GM18867 (cell line): ENCODE measurements at regions not wholly inside any gene's neighbourhood (a gene's known extent, or its start where the extent isn't known, plus 50 kb on each side); places are given as distances from the start of the nearest gene placed in this dataset.
"Not testable (repeated sequence)": the region's sequence is repeated elsewhere in the genome, so short reads cannot be mapped to it uniquely, and the experiment has no call there.

Source experiments
- ATAC-seq: cut with Tn5 transposase; IDR thresholded peaks from one replicate; pipeline ENCODE4 v1.9.1; 2021; ENCODE audit warnings: mild to moderate bottlenecking, moderate library complexity; ENCODE audit not compliant: unreplicated experiment

DNA sequence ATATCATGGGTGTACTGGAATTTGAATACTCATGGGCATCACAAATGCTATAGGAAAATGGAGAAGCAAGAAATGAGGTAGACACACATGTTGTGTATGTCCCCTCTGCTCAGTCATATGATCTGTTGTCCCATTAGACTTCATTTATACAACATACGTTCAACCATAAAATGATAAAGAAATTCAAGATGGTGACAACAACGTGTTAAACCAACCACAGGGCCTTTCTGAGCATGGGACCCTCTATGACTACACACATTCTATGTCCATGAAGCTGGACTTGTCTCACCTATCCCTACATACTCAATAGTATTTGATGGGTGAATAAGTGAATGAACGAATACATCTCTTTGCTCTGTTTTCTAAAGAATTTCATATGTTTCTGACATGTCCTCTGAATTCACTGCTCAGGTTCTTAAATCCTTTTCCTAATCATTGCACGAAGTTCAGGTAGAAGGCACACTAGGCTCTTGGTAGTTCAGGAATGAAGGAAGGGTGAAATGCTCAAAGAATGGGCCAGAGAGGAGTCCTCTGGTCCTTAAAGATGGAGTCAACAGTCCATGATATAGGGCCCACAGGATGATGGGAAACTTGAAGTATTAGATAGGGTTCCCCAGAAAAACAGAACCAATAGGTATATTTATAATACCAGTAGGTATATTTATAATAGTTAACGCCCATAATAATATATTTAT, 105.7 kb upstream of the PPM1H start:
- ATAC-seq = no peak

DNA sequence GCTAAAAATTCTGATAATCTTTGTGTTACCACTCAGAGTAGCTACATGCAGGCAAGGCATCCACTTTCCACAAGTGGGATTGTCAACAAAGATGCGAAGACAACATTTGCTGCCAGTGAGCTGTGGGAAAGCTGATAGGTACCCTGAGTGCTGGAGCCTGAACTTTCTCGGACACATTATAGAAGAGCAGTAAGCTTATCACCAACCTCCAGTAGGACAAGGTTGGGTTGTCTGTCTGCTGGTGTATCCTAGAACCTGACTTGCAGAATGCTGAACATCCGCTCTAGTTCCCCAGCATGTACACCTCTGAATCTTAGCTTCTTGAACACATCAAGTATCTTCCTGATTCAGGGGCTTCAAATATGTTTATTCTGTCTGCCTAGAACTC, 103.8 kb upstream of the PPM1H start:
- ATAC-seq = no peak

DNA sequence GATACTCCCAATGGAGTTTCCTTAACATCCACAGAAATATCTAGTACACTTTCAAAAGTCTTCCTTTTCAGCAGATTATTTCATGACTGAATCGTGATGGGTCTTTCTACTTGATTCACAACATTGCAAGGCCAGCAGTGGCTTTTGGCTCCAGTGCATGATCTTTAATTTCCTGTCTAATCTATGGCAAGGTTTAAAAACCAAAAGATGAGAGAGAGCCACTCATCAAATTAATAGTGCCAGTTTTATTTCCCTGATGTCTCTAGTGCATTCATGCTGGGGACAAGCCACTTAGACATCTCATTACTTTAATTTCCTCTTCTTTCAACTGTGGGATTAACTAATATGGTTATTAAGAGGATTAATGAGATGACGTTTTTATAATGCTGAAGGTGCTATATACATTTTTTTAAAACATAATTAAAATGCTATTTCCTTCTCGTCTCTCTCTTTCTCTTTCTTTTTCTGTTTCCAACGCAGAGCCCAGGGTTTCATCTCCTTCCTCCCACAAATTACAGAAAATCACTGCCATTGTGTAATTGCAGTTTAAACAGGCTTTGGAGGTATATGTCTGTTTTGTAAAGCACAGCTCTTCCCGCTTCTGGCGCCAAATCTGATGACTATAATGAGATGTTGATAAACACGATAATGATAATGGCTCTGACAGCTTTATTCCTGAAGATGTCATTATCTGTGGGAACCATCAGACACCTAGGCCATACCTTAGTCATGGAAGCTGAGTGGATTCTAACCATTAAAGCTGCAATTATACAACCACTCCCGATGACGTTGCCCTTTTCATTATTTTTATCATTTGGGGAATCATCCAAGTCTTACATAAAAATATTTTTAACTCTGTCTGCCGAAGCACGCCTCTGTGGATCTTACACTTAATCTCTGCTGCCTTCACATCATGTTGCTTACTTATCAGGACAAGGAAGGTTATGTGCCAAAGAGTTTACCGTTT, 103.1 kb upstream of the PPM1H start:
- ATAC-seq = no peak

DNA sequence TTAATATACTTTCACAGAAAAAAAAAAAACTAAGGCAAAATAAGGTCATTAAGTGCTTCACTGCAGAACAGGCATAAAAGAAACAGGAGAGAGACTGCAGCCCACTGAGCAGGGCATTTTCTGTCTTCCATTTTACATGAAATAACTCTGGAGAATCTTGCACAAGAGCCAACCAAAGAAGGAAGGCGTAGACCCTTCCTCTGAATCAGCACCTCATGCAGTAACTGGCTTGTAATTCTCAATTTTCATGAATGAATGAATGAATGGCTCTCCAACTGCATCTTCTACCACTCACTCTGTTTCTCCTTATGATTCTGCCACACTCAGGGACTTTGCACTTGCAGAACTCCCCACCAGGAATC, 102.0 kb upstream of the PPM1H start:
- no peak for ATAC-seq

DNA sequence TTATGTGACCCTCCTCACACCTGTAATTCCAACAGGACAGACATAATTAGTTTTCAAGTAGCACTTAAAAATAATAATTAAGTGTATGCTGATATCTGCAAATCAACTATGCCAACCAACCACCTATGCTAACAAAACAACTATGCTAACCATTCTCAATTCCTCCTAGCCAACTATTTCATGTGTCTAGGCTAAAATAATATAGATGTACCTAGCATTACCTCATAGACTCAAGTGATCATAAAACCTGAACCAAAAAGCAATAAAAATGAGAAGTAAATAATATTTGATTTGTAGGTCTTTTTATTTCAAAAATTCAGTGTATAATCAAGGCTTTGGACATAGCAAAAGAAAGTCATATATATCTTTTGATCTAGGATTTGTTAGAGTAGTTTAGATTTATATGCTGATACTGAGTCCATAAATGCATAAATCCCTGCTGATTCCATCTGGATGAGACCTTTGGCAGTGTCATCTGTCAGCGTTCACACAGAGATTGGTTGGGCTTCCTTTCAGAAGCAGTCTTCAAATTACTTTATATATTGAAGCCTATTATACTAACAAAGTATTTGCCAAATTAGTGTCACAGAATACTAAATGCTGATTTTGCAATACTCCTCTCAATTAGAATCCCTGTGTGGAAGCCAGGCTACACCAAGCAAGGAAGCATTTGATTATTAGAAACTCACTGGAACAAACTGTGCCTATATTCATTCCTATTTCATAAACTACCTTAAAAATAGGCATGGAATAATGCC, 101.4 kb upstream of the PPM1H start:
- ATAC-seq = no peak

DNA sequence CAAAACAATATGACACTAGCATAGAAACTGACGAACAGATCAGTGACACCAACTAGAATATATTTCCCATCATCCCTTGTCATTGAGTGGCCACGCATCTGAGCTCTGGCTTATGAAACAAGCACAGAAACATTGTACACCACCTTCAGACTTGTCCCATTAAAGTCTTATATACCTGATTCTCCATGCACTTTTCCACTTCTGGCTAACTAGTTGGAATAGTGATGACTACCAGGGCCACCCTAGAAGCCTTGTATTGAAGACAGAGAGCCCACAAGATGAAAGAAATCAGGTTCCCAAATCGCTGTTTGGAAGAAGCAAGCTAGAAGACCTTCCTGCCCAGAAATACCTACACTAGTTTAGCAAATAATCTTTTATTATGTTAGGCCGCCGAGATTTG, 99.7 kb upstream of the PPM1H start:
- no peak for ATAC-seq

DNA sequence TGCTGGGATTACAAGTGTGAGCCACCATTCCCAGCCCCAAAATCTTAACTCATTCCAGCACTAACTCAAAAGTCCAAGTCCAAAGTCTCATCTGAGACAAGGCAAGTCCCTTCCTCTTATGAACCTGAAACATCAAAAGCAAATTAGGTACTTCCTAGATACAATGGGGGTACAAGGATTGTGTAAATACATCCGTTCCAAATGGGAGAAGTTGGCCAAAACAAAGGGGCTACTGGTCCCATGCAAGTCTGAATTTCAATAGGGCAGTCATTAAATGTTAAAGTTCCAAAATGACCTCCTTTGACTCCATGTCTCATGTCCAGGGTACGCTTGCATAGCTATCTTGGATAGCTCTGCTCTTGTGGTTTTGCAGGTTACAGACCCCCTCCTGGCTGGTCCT, 94.7 kb upstream of the PPM1H start:
- no peak for ATAC-seq

DNA sequence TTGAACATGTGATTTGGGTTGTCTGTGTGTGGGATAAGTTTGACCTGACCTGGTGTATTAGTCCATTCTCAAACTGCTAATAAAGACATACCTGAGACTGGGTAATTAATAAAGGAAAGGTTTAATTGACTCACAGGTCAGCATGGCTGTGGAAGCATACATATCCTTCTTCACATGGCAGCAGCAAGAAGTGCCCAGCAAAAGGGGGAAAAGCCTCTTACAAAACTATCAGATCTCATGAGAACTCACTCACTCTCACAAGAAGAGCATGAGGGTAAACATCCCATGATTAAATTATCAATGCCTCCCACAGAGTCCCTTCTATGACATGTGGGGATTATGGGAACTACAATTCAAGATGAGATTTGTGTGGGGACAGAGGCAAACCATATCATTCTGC, 94.0 kb upstream of the PPM1H start:
- ATAC-seq = no peak

DNA sequence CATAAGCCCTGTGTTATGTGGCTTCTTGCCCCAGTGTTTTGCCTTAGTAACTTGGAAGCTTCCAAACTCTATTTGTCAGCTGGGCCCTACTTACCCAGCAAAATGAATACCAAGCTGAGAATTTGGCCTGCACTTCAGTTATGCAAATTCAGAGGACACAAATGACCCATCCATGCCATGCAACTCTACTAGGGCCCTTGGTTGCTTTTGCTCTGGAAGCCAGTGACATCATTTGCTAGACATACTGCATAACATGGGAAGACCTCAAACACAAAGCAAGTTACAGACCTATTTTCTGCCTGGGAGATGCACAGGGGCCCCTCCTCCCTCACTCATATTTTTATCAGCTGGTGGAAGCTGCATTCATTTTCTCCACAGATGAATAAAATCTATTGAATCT, 90.2 kb upstream of the PPM1H start:
- no peak for ATAC-seq

DNA sequence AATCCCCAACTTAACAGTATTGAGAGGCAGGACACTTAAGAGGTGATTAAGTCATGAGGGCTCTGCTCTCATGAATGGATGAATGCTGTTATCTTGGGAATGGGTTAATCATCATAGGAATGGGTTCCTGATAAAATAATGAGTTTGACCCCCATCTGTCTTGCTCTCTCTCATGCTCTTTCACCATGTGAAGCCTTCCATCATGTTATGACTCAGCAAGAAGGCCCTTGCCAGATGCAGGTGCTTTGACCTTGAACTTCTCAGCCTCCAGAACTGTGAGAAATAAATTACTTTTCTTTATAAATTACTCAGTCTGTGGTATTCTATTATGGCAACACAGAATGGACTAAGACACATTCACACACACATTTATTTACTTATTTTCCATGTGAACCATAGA, 89.0 kb upstream of the PPM1H start:
- no peak for ATAC-seq

DNA sequence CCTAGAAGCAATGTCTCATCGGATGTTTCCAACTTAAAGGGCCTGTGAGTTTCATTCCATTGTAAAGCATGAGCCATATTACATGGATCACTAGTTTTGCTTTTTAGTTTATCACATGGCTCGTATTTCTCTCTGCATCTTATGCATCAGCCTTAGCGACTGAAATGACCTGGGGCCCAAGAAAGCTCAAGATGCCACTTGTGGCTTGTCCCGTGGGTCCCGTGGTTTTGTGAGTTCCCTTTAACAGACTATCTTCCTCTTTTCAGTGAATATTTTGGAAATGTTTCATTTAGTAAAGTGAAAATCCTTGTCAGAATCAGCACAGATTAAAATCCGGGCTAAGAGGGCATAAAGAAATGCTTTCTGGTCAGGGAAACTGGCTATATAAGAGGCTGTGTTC, 86.2 kb upstream of the PPM1H start:
- no peak for ATAC-seq

DNA sequence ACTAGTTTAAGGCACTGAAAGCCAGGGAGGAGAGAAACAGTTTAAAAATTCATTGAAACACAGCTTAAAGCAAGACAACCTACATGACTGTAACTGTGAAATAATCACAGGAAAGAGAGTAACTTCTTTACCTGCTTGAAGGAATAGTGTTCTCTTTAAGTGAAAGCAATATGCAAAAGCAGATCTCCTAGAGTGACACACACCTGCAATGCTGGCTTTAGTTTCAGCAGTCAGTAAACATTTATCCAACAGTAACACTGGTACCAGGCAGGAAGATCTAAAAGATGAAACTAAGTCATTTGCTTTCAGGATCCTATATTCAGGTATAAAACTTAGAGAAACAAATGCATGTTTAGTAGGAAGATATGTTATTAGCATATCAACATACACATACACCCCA, 85.3 kb upstream of the PPM1H start:
- ATAC-seq = no peak

DNA sequence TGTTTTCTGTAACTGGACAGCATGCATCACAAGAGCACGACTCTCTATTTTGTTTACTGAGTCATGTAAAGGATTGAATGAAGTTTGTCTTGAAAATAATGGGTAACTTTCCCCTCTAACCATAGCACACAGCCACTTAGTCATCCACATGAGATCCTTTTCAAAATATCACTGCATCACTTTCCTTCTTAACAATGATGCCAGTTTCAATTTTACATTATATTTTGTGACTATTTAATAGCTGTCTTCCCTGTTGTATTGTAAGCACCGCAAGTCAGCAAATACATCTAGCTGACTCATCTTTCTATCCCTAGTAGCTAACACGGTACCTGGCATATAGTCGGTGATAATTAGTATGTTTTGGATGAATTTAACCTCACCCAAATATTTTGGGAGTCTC, 83.3 kb upstream of the PPM1H start:
- no peak for ATAC-seq

DNA sequence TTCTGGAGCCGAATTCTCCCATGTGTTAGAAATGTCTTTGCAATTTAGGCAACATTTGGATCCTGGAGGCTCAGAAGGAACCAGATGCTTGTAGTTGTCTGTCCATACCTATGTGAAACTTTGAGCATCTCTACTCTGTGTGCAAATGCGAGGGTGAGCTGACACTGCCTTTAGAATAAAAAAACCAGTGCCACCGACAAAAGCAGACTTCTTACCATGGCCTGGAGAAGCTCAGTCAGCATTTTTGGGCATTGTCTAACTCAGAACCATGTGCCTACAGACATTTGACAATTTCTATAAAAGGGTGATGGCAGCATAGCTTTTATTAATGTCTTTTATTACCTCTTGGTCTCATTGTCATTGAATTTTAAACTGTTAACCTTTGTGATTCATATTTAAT, 78.4 kb upstream of the PPM1H start:
- no peak for ATAC-seq

DNA sequence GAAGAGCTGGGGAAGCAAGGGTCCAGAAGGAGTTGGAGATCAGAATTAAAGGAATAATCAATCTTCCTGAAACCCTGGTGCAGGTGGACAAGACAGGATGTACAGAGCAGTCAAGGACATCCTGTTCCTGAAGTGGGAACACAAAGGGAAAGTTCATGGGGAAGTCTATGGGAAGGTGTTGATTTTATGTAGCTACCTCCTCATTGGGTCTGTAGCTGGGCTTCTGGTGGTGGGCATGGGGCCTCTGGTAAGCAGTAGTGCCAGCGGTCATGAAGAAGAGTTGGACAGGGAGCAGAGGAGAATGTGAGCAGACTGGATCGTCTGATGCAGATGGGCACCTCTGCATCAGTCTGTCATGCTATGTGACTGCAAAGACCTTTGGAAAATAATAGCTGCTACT, 75.7 kb upstream of the PPM1H start:
- ATAC-seq = no peak

DNA sequence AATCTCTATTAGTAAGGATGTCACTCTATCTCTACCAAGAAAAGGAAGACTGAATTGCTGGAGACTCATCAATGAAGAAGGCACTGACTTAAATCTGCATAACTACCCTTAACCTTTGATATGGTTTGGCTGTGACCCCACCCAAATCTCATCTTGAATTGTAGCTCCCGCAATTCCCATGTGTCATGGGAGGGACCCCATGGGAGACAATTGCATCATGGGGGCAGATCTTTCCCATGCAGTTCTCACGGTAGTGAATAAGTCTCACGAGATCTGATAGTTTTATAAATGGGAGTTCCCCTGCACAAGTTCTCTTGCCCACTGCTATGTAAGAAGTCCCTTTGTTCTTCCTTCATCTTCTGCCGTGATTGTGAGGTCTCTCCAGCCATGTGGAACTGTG, 73.4 kb upstream of the PPM1H start:
- ATAC-seq = no peak

DNA sequence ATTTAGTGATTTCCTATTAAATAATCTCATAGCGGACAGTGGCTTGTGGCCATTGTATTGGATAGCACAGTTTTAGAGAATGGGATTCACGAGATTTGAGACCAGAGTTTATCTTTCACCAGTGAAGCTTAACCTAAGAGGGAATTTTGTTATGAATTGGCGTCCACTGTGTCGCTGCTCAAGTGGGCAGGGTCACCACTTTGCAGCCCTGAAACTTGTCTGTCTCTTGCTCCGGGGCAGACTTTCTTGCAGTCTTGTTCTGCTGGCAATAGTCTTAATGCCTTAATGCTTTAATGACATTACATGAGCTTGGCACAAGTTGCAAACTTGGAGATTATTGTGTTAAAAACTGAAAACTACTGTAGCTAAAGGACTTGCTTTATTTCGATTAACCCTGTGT, 72.8 kb upstream of the PPM1H start:
- ATAC-seq = no peak

DNA sequence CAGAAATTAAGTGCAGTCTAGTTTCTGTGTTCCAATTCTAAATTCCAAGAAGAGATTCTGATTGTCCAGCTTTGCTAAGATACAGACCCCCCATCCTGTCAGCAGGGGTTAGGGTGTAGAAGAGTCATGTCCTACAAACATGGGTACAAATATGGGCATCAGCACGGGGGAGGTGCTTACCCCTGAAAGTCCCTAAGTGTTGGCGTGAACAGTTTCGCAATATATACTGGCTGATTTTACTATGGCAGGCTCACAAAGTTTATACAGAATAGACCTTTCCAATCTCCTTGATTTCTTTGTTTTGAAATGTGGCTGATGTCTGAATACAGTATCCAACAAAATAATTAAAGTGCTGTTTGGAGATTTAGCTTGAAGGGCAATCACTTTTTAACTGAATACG, 71.6 kb upstream of the PPM1H start:
- ATAC-seq = no peak

DNA sequence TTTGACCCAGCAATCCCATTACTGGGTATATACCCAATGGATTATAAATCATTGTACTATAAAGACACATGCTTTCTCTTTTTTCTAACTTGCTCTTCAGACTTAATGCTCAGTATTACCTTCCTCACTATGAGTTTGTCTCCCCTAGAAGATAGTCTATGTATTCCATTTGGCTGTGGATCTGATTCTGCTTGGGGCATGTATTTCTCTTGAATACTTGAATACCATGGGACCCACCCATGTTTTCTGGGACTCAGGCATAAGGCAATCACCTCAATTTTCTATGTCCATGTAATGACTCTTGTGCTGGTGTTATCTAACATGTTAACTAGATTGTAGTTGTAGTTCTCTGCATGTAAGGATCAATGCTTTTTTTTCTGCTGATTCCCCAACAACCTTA, 70.4 kb upstream of the PPM1H start:
- no peak for ATAC-seq

DNA sequence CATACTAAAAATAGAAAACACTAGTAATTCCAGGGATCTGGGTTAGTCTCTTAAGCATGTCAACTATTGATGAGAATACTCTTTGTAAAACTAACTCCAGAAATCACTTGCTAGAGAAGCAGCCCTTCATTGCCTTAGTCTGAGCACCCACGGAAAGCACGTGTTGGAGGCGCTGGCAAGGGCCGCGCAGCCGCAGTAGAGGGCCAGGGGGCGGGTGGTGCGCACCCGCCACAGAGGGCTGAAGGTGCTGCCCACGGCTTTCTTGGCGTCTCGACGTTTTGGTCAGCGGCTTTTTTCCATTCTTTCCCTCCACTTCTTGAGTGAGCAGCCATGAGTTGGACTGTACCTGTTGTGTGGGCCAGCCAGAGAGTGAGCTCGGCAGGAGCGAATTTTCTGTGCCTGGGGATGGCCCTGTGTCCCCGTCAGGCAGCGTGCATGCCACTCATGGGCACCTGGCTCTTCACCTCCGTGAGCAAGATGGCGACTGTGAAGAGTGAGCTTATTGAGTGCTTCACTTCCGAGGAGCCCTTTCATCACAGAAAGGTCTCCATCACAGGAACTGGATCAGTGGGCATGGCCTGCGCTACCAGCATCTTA, 68.4 kb upstream of the PPM1H start:
- no peak for ATAC-seq

DNA sequence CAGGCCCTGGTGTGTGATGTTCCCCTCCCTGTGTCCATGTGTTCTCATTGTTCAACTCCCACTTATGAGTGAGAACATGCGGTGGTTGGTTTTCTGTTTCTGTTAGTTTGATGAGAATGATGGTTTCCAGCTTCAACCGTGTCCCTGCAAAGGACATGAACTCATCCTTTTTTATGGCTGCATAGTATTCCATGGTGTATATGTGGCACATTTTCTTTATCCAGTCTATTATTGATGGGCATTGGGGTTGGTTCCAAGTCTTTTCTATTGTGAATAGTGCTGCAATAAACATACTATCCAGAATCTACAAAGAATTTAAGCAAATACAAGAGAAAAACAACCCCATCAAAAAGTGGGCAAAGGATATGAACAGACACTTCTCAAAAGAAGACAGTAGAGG, 67.1 kb upstream of the PPM1H start:
- not testable (repeated sequence) for ATAC-seq
